Common myeloid progenitor, CD34-positive (primary cell): ENCODE measurements at regions not wholly inside any gene's neighbourhood (a gene's known extent, or its start where the extent isn't known, plus 50 kb on each side); places are given as distances from the start of the nearest gene placed in this dataset.
"Not testable (repeated sequence)": the region's sequence is repeated elsewhere in the genome, so short reads cannot be mapped to it uniquely, and the experiment has no call there.

Experiments used
- CTCF ChIA-PET: fragments of 350-600 bp; sonication (Branson Sonifier 250); formaldehyde crosslinking; loops from one replicate; lab custom pipeline; 2021; ENCODE audit warnings: antibody characterized with exemption; lab: Charles Lee
- POLR2A ChIA-PET: fragments of 350-600 bp; sonication (Branson Sonifier 250); formaldehyde crosslinking; loops from one replicate; lab custom pipeline; 2021; ENCODE audit warnings: antibody characterized with exemption; lab: Charles Lee
- DNase-seq, 3 donors: peaks; one replicate each; pipeline versions ENCODE4 v3.0.0 to v3.0.0-alpha.2; 2013
- H3K27ac ChIP-seq, 2 experiments: 1 replicate in 1 of 2; 2 replicates in 1 of 2; pipeline ENCODE4 v1.7.0; 2013; ENCODE audit warnings: inconsistent platforms in 2 of 2, low read length in 2 of 2, mild to moderate bottlenecking in 2 of 2, low read depth in 1 of 2, moderate library complexity in 1 of 2; ENCODE audit not compliant: severe bottlenecking in 2 of 2, insufficient read depth in 1 of 2, poor library complexity in 1 of 2
- H3K27me3 ChIP-seq, 5 experiments: replicated peaks in 2 of 5; 1 replicate in 3 of 5; 2 replicates in 2 of 5; pipeline versions ENCODE4 v1.6.1 to v1.7.0; 2013; ENCODE audit warnings: low read length in 4 of 5, mild to moderate bottlenecking in 2 of 5, moderate library complexity in 2 of 5, inconsistent platforms in 1 of 5; ENCODE audit not compliant: insufficient read depth in 5 of 5, control insufficient read depth in 4 of 5
- H3K36me3 ChIP-seq, 4 experiments: 1 replicate in 2 of 4; 2 replicates in 2 of 4; pipeline versions ENCODE4 v1.6.1 to v1.7.0; 2013; ENCODE audit warnings: low read length in 3 of 4, control low read depth in 1 of 4, mild to moderate bottlenecking in 1 of 4; ENCODE audit not compliant: control insufficient read depth in 4 of 4, insufficient read depth in 4 of 4
- H3K4me1 ChIP-seq, 4 experiments: 1 replicate in 3 of 4; 2 replicates in 1 of 4; pipeline versions ENCODE4 v1.6.1 to v1.7.1; 2013; ENCODE audit warnings: low read length in 3 of 4, mild to moderate bottlenecking in 3 of 4, control low read depth in 1 of 4, inconsistent platforms in 1 of 4, moderate library complexity in 1 of 4; ENCODE audit not compliant: control insufficient read depth in 4 of 4, insufficient read depth in 4 of 4; ENCODE audit errors: control extremely low read depth in 1 of 4
- H3K4me3 ChIP-seq, 7 experiments: 1 replicate in 4 of 7; 2 replicates in 3 of 7; pipeline versions ENCODE4 v1.5.1 to v1.7.0; 2013; ENCODE audit warnings: mild to moderate bottlenecking in 7 of 7, low read length in 6 of 7, moderate library complexity in 6 of 7, inconsistent platforms in 2 of 7, low read depth in 2 of 7, control low read depth in 1 of 7; ENCODE audit not compliant: insufficient read depth in 4 of 7, control insufficient read depth in 1 of 7; ENCODE audit errors: extremely low read depth in 1 of 7
- H3K9me3 ChIP-seq, 5 experiments: 1 replicate in 4 of 5; 2 replicates in 1 of 5; pipeline versions ENCODE4 v1.6.1 to v1.7.1; 2013; ENCODE audit warnings: low read length in 4 of 5, mild to moderate bottlenecking in 2 of 5, inconsistent platforms in 1 of 5, low read depth in 1 of 5, moderate library complexity in 1 of 5; ENCODE audit not compliant: control insufficient read depth in 4 of 5, insufficient read depth in 2 of 5; ENCODE audit errors: control extremely low read depth in 1 of 5
- WGBS: methylation state at CpG from one replicate; pipeline ENCODE4 v1.1.5; 2013; ENCODE audit not compliant: insufficient coverage; 5-methylcytosine and 5-hydroxymethylcytosine counted together

DNA sequence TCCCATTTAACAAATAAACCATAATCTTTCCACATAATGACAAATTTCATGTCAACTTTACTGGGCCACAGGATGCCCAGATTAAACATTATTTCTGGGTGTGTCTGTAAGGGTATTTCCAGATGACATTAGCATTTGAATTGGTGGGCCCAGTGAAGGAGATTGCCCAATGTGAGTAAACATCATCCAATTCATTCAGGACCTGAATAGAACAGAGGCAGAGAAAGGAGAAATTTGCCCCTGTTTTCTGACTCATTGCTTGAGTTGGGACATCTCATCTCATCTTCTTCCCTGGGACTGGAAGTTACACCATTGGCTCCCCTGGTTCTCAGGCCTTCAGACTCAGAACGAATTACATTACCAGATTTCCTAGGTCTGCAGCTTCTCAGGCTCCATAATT lies 142.9 kb downstream of the TPBG start:
- H3K4me3 ChIP-seq, result no peak overlapping the region
- H3K9me3 ChIP-seq, result no peaks in the 10 kb centered on the region
- H3K27me3 ChIP-seq, result no peaks in the 10 kb centered on the region
- POLR2A ChIA-PET, result no interaction called here
- DNase-seq, result no peak
- H3K36me3 ChIP-seq, result no peaks in the 10 kb centered on the region
- H3K27ac ChIP-seq, result no peak overlapping the region
- H3K4me1 ChIP-seq, result no peaks in the 10 kb centered on the region
- CTCF ChIA-PET, result no interaction called here
- WGBS, result 71% methylated on average over 1 of the region's 1 CpG

DNA sequence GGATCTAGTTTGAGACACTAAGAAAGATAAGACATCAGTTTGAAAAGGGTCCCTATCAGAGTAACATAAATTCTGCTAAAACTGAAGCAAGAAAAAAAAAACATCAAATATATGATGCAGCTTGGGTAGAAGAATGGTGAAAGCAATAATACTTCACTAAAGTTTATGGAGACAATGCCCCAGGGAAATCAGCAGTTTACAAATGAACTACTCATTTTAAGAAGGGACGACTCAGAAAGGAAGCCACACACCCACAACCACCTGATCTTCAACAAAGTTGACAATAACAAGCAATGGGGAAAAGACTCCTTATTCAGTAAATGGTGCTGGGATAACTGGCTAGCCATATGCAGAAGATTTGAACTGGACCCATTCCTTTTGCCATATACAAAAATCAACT lies 143.5 kb downstream of the TPBG start:
- Histone ChIP-seq H3K4me3 (no peak overlapping the region), H3K4me1 (no peaks in the 10 kb centered on the region), H3K27ac (no peak overlapping the region), H3K9me3 (no peaks in the 10 kb centered on the region), H3K36me3 (no peaks in the 10 kb centered on the region), H3K27me3 (no peaks in the 10 kb centered on the region)
- DNase-seq, result no peak
- CTCF ChIA-PET, result no interaction called here
- POLR2A ChIA-PET, result no interaction called here
- WGBS, result 83% methylated on average over 1 of the region's 1 CpG

DNA sequence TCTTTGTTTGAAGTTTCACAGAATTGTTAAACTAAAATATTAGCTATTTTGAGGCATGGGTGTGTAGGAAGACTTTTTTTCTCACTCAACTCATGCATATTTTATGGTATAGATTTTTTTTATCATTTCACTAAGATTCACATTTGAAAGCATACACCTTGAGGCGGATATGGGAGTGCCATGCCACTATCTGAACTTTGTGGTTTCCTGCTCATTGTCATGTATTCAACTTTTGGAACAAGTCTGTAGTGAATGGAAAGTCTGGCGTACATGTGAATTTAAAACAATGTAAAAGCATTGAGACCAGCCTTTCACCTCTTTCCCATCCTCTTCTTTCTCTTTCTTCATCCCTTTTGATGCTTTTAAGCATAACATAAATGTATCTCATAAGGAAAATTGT lies 147.9 kb downstream of the TPBG start:
- no peak overlapping the region for H3K27ac ChIP-seq
- CTCF ChIA-PET, result interaction anchor here (1.3 kb wide), 1 partner anchor 10 kb away, joined by 3 read pairs; no protein-coding TSS in a partner anchor
- 80% methylated on average over 1 of the region's 2 CpGs for WGBS
- no peaks in the 10 kb centered on the region for H3K4me1 ChIP-seq
- H3K4me3 ChIP-seq, result no peak overlapping the region
- POLR2A ChIA-PET, result no interaction called here
- no peaks in the 10 kb centered on the region for H3K27me3 ChIP-seq
- no peaks in the 10 kb centered on the region for H3K9me3 ChIP-seq
- DNase-seq, result no peak
- H3K36me3 ChIP-seq, result no peaks in the 10 kb centered on the region

DNA sequence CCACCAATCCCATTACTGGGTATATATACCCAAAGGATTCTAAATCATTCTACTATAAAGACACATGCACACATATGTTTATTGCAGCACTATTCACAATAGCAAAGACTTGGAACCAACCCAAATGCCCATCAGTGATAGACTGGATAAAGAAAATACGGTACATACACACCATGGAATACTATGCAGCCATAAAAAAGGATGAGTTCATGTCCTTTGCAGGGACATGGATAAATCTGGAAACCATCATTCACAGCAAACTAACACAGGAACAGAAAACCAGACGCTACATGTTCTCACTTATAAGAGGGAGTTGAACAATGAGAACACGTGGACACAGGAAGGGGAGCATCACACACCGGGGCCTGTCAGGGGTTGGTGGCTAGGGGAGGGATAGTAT lies 154.3 kb downstream of the TPBG start:
- CTCF ChIA-PET, H3K4me1 ChIP-seq, H3K9me3 ChIP-seq, H3K27ac ChIP-seq, H3K36me3 ChIP-seq, H3K4me3 ChIP-seq, H3K27me3 ChIP-seq, DNase-seq, POLR2A ChIA-PET: not testable (repeated sequence)
- 90% methylated on average over 4 of the region's 4 CpGs for WGBS

DNA sequence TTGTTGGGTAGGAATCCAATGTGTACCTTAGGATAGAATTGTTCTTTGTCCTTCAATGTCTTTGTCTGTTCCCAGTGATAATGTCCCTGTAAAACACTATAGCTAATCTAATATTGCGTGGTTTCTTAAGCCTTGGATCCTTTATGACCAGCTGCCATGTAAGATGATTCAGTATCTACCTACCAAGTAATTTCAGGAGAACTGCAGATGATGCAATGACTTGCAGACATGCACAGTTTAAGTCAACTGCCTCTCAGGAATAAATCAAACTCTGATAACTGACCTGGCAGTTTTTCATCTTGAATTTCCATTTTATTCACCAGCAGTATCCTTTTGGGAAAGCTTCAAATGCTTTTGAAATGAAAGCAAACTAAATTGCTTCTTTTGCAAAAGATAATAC lies 157.8 kb downstream of the TPBG start:
- no peaks in the 10 kb centered on the region for H3K4me1 ChIP-seq
- H3K4me3 ChIP-seq, result no peak overlapping the region
- no peaks in the 10 kb centered on the region for H3K27me3 ChIP-seq
- H3K9me3 ChIP-seq, result no peaks in the 10 kb centered on the region
- H3K27ac ChIP-seq, result no peak overlapping the region
- WGBS, result 100% methylated on average over 1 of the region's 1 CpG
- H3K36me3 ChIP-seq, result no peaks in the 10 kb centered on the region
- POLR2A ChIA-PET, result no interaction called here
- CTCF ChIA-PET, result no interaction called here
- DNase-seq, result no peak

DNA sequence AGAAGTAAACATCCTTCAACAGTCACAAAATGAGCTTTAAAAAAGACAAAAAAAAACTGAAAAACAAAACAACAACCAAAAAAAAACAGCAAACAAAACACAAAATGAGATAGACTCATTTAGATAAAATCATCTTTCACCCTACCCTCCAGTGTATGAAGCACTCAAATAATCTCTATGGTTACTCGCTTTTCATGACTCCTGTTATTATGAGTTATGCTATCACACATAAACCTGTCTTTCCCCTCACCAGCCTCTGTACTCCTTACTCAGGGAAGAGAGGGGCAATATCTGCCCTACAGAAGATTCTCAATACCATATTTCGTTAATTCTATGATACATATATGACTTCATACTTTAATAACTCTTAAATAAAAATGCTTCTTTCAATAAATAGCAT lies 158.2 kb downstream of the TPBG start:
- Histone ChIP-seq H3K36me3 (no peaks in the 10 kb centered on the region), H3K27ac (no peak overlapping the region), H3K9me3 (no peaks in the 10 kb centered on the region), H3K4me1 (no peaks in the 10 kb centered on the region), H3K27me3 (no peaks in the 10 kb centered on the region), H3K4me3 (no peak overlapping the region)
- ChIA-PET CTCF (no interaction called here), POLR2A (no interaction called here)
- no peak for DNase-seq
- WGBS, result no CpG with 5 or more reads among the region's 2 CpGs

DNA sequence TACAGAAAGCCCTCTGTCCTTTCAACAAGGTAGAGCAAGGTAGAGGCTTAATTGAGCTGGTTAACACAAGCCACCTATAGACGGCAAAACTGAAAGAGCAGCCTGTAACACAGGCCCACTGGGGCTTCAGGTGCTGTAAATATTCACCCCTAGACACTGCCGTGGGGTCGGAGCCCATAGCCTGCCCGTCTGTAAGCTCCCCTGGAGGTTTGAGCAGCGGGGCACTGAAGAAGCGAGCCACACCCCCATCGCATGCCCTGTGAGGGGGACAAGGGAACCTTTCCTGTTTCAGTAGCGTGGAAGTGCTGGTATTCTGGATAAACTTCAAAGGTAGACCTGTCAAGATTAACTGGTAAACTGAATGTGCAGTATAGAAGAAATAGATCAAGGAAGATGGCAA lies 160.4 kb downstream of the TPBG start:
- H3K4me1 ChIP-seq, result no peaks in the 10 kb centered on the region
- POLR2A ChIA-PET, result no interaction called here
- CTCF ChIA-PET, result no interaction called here
- no peaks in the 10 kb centered on the region for H3K36me3 ChIP-seq
- H3K4me3 ChIP-seq, result no peak overlapping the region
- H3K27ac ChIP-seq, result no peak overlapping the region
- no peaks in the 10 kb centered on the region for H3K9me3 ChIP-seq
- H3K27me3 ChIP-seq, result no peaks in the 10 kb centered on the region
- WGBS, result 85% methylated on average over 8 of the region's 8 CpGs
- no peak for DNase-seq
